Heart left ventricle (tissue), 16 donors: ENCODE measurements at regions not wholly inside any gene's neighbourhood (a gene's known extent, or its start where the extent isn't known, plus 50 kb on each side); places are given as distances from the start of the nearest gene placed in this dataset.

Experiments
- ATAC-seq, 4 donors: fragments of 200-7000 bp; cut with Tn5 transposase; one replicate each; pipeline ENCODE4 v1.9.1; 2020 to 2022; ENCODE audit warnings: moderate library complexity in 4 of 4, mild to moderate bottlenecking in 3 of 4, moderate number of reproducible peaks in 1 of 4
- DNase-seq, 5 donors: peaks; one replicate each; pipeline ENCODE4 v3.0.0-alpha.2; 2020
- H3K27ac ChIP-seq, 12 donors: fragments of 200-600 bp; sonication (generic) in 4 of 12; one replicate each; pipeline versions ENCODE4 v1.5.0 to v1.8.0; 2016 to 2022; ENCODE audit warnings: mild to moderate bottlenecking in 2 of 12
- H3K27me3 ChIP-seq, 9 donors: fragments of 200-600 bp; sonication (generic) in 2 of 9; one replicate each; pipeline versions ENCODE4 v1.5.1 to v1.8.0; 2016 to 2022; ENCODE audit warnings: mild to moderate bottlenecking in 3 of 9
- H3K36me3 ChIP-seq, 9 donors: fragments of 200-600 bp; sonication (generic) in 2 of 9; one replicate each; pipeline versions ENCODE4 v1.5.0 to v1.8.0; 2018 to 2022; ENCODE audit warnings: mild to moderate bottlenecking in 2 of 9
- H3K4me1 ChIP-seq, 12 donors: fragments of 200-600 bp; sonication (generic) in 4 of 12; one replicate each; pipeline versions ENCODE4 v1.5.0 to v1.8.0; 2016 to 2022; ENCODE audit warnings: mild to moderate bottlenecking in 3 of 12
- H3K4me3 ChIP-seq, 12 donors: fragments of 200-600 bp; sonication (generic) in 4 of 12; one replicate each; pipeline versions ENCODE4 v1.5.0 to v1.8.0; 2017 to 2022; ENCODE audit warnings: mild to moderate bottlenecking in 9 of 12, moderate library complexity in 4 of 12
- H3K9me3 ChIP-seq, 12 donors: fragments of 200-600 bp; sonication (generic) in 4 of 12; one replicate each; pipeline versions ENCODE4 v1.5.0 to v1.8.0; 2016 to 2022; ENCODE audit warnings: mild to moderate bottlenecking in 1 of 12
- CTCF ChIP-seq, 12 donors: fragments of 200-600 bp; sonication (generic) in 4 of 12; IDR thresholded peaks; one replicate each; pipeline versions ENCODE4 v1.5.0 to v1.8.0; 2018 to 2022; ENCODE audit warnings: antibody characterized with exemption in 12 of 12, mild to moderate bottlenecking in 5 of 12
- POLR2A ChIP-seq, 2 donors: fragments of 450-650 bp; IDR thresholded peaks; one replicate each; pipeline ENCODE4 v1.6.1; 2017; ENCODE audit warnings: antibody characterized with exemption in 2 of 2, mild to moderate bottlenecking in 2 of 2, moderate library complexity in 2 of 2
- WGBS, 4 donors: extraction: QIAGEN DNeasy Blood & Tissue Kit in 2 of 4; methylation state at CpG; one replicate each; pipeline versions ENCODE4 v1.1.5 to v1.1.7; 2013 to 2018; 5-methylcytosine and 5-hydroxymethylcytosine counted together
- intact Hi-C, 10 donors: fragments of 100-400 bp; cut with DNase I; formaldehyde crosslinking; loops; one replicate each; pipeline versions ENCODE4 v1.11.1 to v1.14.2; 2022
- donor health status: ischemic (EF 13 %, LVEDD 7.1; RV severe dilation, severe dysfunction).
- donor health status: healthy with polysubstance abuse.
- donor health status: DM: no; HTN: yes; CAD: no.
- donor health status: DM: no; HTN: no; CAD: no.
- donor health status: ischemic (EF 25% LVEDD 6.9; RV normal size, moderate dysfunction).
- donor health status: ischemic (EF 25% LVEDD 5.7; RV mildly dilated, moderate dysfunction).
- donor health status: healthy.
- donor health status: DM: yes; HTN: yes; CAD: no.
- donor health status: ischemic (EF 35%, LVEDD 5.7; RV mildly dilated, moderate dysfunction).
- donor health status: nonischemic (EF 11% LVEDD 7.7; RV severe dilation, severe dysfunction).
- donor health status: DM: yes; HTN: yes; CAD: no.
- donor health status: PGD.
- donor health status: ischemic (EF 29% LVEDD 5.4; RV normal size, mild dysfunction).
- donor health status: nonischemic (EF 23%, LVEDD 6.1; RV moderate dilation, normal function).

- no peak for DNase-seq
- TF ChIP-seq POLR2A (IDR thresholded peaks at IDR 0.05) (no peak), CTCF (IDR thresholded peaks at IDR 0.05) (no peak)
- Histone ChIP-seq H3K9me3 (peaks cover 0 to 25% (median 8%) of the 10 kb centered on the region in 12 donors), H3K27ac (no peak overlapping the region), H3K4me1 (peaks cover 0 to 12% (median 7%) of the 10 kb centered on the region in 12 donors), H3K4me3 (no peak overlapping the region), H3K27me3 (no peaks in the 10 kb centered on the region), H3K36me3 (no peaks in the 10 kb centered on the region)
- WGBS, 4 donors, result 70 to 78% (median 73%) methylated on average over 8 of the region's 8 CpGs
- no peak for ATAC-seq
- intact Hi-C loops, result no loop called here
Measured at GRCh38 chr20:58058421-58059259, 169.8 kb downstream of the ANKRD60 start.

GRCh38 chr20:58056921-58057686, 171.3 kb downstream of the ANKRD60 start:
- peaks cover 0 to 12% (median 0%) of the 10 kb centered on the region in 12 donors for H3K9me3 ChIP-seq
- intact Hi-C loops, result no loop called here
- H3K36me3 ChIP-seq, result no peaks in the 10 kb centered on the region
- H3K27ac ChIP-seq, result no peak overlapping the region
- TF ChIP-seq POLR2A (IDR thresholded peaks at IDR 0.05) (no peak), CTCF (IDR thresholded peaks at IDR 0.05) (no peak)
- 86 to 95% (median 90%) methylated on average over 7 of the region's 7 CpGs for WGBS, 4 donors
- no peak overlapping the region for H3K4me3 ChIP-seq
- H3K27me3 ChIP-seq, result no peaks in the 10 kb centered on the region
- DNase-seq (no peak), ATAC-seq (no peak)
- peaks cover 0 to 12% (median 7%) of the 10 kb centered on the region in 12 donors for H3K4me1 ChIP-seq

GRCh38 chr20:58056021-58056591, 172.3 kb downstream of the ANKRD60 start:
- H3K4me1 ChIP-seq, result peaks cover 0 to 12% (median 7%) of the 10 kb centered on the region in 12 donors
- intact Hi-C loops, result no loop called here
- ATAC-seq (no peak), DNase-seq (no peak)
- H3K36me3 ChIP-seq, result no peaks in the 10 kb centered on the region
- no peak overlapping the region for H3K27ac ChIP-seq
- no peak for TF ChIP-seq POLR2A (IDR thresholded peaks at IDR 0.05)
- TF ChIP-seq CTCF (IDR thresholded peaks at IDR 0.05), result no peak
- WGBS, 4 donors, result 89 to 93% (median 90%) methylated on average over 10 of the region's 10 CpGs
- H3K9me3 ChIP-seq, result peaks cover 0 to 17% (median 0%) of the 10 kb centered on the region in 12 donors
- no peaks in the 10 kb centered on the region for H3K27me3 ChIP-seq
- H3K4me3 ChIP-seq, result no peak overlapping the region
